Activated CD8-positive, alpha-beta T cell treated with anti-CD3 and anti-CD28 coated beads, Interleukin-2, amount 10 ng/mL, durations not matched to agents 7 days and 5 days (primary cell): ENCODE measurements at regions not wholly inside any gene's neighbourhood (a gene's known extent, or its start where the extent isn't known, plus 50 kb on each side); places are given as distances from the start of the nearest gene placed in this dataset.

ENCODE experiments used
- ATAC-seq: fragments of 150-1000 bp; cut with Tn5 transposase; one replicate; pipeline ENCODE4 v1.10.0; 2021; ENCODE audit warnings: moderate library complexity
- CTCF ChIA-PET: fragments of 350-600 bp; sonication (Branson Sonifier 250); formaldehyde crosslinking; loops from one replicate; lab custom pipeline; 2021; ENCODE audit warnings: antibody characterized with exemption; lab: Charles Lee
- POLR2A ChIA-PET: fragments of 350-600 bp; sonication (Branson Sonifier 250); formaldehyde crosslinking; loops from one replicate; lab custom pipeline; 2021; ENCODE audit warnings: antibody characterized with exemption; lab: Charles Lee
- DNase-seq: peaks from one replicate; pipeline ENCODE4 v3.0.0-alpha.2; 2020
- H3K27ac Mint-ChIP-seq: one replicate; pipeline ENCODE4 v1.8.0; 2021; ENCODE audit warnings: mild to moderate bottlenecking, mixed read lengths
- H3K27me3 Mint-ChIP-seq: one replicate; pipeline ENCODE4 v1.8.0; 2021; ENCODE audit warnings: low read depth, mixed read lengths
- H3K36me3 Mint-ChIP-seq: one replicate; pipeline ENCODE4 v1.8.0; 2021; ENCODE audit warnings: low read depth, mixed read lengths
- H3K4me1 Mint-ChIP-seq: one replicate; pipeline ENCODE4 v1.8.0; 2021; ENCODE audit warnings: low read depth, mixed read lengths
- H3K4me3 Mint-ChIP-seq: one replicate; pipeline ENCODE4 v1.8.0; 2021; ENCODE audit warnings: mild to moderate bottlenecking, mixed read lengths
- H3K9me3 Mint-ChIP-seq: one replicate; pipeline ENCODE4 v1.8.0; 2022; ENCODE audit warnings: mixed read lengths; ENCODE audit not compliant: insufficient read depth

GRCh38 chr10:106083572-106083971 is 1080.9 kb downstream of the SORCS1 start:
- Mint-ChIP-seq H3K27ac (no peak overlapping the region), H3K36me3 (no peaks in the 10 kb centered on the region), H3K4me3 (no peak overlapping the region), H3K27me3 (no peaks in the 10 kb centered on the region), H3K9me3 (no peaks in the 10 kb centered on the region), H3K4me1 (no peaks in the 10 kb centered on the region)
- DNase-seq = no peak
- ATAC-seq = no peak
- ChIA-PET POLR2A (no interaction called here), CTCF (no interaction called here)

DNA sequence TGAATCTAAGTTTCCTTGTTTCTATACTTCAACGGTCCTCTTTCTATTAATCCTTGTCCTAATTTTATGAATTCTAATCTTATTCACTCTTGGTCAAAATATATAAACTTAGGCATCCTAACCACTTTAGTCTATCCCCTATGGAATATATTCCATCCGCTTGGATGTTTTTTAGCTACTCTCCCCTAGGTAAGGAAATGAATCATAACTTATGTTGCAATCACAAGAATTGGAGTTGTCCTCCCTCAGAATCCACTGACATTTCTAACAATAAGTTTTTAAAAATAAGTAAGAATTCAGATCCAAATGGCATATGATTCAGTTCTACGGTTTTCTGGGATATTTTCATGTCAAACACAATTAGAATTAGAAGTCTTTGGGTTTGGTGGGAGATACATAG is 1081.6 kb downstream of the SORCS1 start:
- Mint-ChIP-seq H3K9me3 (peaks cover 7% of the 10 kb centered on the region), H3K4me3 (no peak overlapping the region), H3K27me3 (no peaks in the 10 kb centered on the region)

DNA sequence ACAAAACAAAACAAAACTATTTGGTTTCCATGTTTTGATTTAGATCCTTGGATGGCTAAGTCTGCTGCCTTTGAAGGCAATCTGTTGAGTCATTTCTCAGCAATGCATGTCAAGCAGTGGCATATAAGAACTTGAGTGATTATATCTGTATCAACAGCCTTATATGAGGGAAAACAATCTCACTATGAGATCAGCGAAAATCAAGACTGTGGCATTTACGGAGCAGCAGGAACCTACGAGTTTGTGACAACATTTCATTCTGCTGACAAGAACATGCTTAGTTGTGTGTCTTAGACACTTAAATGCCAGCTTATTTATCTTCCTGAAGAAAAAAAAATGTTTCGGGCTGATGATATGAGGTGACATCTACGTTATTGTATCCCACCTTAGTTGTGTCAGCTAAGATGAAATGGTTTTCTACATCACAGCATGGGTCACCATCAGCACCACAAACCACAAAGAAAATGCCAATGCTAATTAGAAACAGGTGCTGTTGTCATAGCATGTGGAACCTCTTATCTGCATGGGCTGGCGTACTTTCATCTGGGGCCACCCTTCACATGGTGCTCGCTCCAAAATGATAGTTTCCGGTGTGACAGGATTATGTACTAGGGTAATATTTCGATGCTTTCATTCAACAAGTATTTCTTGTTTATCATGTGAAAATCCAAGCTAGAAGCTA is 1085.5 kb downstream of the SORCS1 start:
- Mint-ChIP-seq H3K4me1 (no peaks in the 10 kb centered on the region), H3K27ac (no peak overlapping the region), H3K36me3 (no peaks in the 10 kb centered on the region), H3K9me3 (peaks cover 9% of the 10 kb centered on the region), H3K27me3 (no peaks in the 10 kb centered on the region), H3K4me3 (no peak overlapping the region)
- no peak for DNase-seq
- ChIA-PET CTCF (no interaction called here), POLR2A (no interaction called here)
- ATAC-seq = no peak

More for the DNA sequence above, 1081.6 kb downstream of the SORCS1 start:
- no peaks in the 10 kb centered on the region for H3K36me3 Mint-ChIP-seq
- DNase-seq (no peak), ATAC-seq (no peak)
- ChIA-PET POLR2A (no interaction called here), CTCF (no interaction called here)
- H3K4me1 Mint-ChIP-seq = no peaks in the 10 kb centered on the region
- H3K27ac Mint-ChIP-seq = no peak overlapping the region

GRCh38 chr10:106076496-106076895 is 1088.0 kb downstream of the SORCS1 start:
- DNase-seq = no peak
- Mint-ChIP-seq H3K36me3 (no peaks in the 10 kb centered on the region), H3K27ac (no peak overlapping the region), H3K4me1 (no peaks in the 10 kb centered on the region), H3K27me3 (no peaks in the 10 kb centered on the region), H3K4me3 (no peak overlapping the region), H3K9me3 (peaks cover 14% of the 10 kb centered on the region)
- ChIA-PET CTCF (no interaction called here), POLR2A (no interaction called here)
- no peak for ATAC-seq

DNA sequence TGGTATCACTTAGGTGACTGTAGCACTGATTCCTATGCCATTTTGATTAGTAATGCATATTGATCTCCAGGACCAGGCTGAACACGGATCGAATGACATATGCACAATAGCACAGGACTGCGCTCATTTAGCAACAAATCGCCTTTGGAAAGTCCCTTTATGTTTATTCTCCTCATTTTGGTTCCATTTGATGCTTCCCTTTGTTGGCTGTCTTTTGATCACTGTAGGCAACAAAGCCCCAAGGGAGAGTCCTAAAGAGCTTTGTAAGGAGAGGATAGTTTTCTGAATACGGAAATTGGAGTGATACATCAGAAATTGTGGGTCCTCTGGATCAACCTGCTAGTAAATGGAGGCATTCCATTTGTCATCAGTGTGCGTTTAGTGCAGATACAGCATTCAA is 1111.4 kb downstream of the SORCS1 start:
- no peaks in the 10 kb centered on the region for H3K9me3 Mint-ChIP-seq
- no peak overlapping the region for H3K4me3 Mint-ChIP-seq
- ATAC-seq (no peak), DNase-seq (no peak)
- no peaks in the 10 kb centered on the region for H3K36me3 Mint-ChIP-seq
- H3K27ac Mint-ChIP-seq = no peak overlapping the region
- no peaks in the 10 kb centered on the region for H3K27me3 Mint-ChIP-seq
- POLR2A ChIA-PET = no interaction called here
- H3K4me1 Mint-ChIP-seq = no peaks in the 10 kb centered on the region
- CTCF ChIA-PET = no interaction called here

DNA sequence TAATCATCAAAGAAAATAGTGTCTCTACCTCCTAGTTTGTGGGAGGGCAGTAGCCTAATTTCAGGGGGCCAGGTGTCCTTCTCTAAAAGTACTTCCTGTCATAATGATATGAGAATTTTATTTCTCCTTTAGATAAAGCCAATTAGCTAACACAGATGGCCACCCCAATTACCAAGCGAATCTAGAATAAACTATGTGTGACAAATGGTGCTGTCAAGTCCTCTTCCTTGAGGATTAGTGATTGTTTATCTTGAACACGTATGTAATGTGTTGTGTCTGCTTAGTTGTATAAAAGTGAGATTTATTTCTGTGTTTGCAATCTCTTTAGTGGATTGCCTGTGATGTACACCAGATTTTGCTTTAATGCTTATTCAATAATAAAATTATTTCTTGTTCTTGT is 1120.0 kb downstream of the SORCS1 start:
- POLR2A ChIA-PET = no interaction called here
- ATAC-seq (no peak), DNase-seq (no peak)
- Mint-ChIP-seq H3K4me3 (no peak overlapping the region), H3K36me3 (no peaks in the 10 kb centered on the region), H3K9me3 (peaks cover under 1% of the 10 kb centered on the region), H3K27ac (no peak overlapping the region), H3K27me3 (no peaks in the 10 kb centered on the region), H3K4me1 (no peaks in the 10 kb centered on the region)
- CTCF ChIA-PET = no interaction called here

- Mint-ChIP-seq H3K36me3 (no peaks in the 10 kb centered on the region), H3K27me3 (no peaks in the 10 kb centered on the region), H3K4me3 (no peak overlapping the region), H3K4me1 (no peaks in the 10 kb centered on the region), H3K27ac (no peak overlapping the region), H3K9me3 (peaks cover 5% of the 10 kb centered on the region)
- no peak for ATAC-seq
- CTCF ChIA-PET = no interaction called here
- POLR2A ChIA-PET = no interaction called here
- DNase-seq = no peak
Measured at GRCh38 chr10:106043863-106044262, 1120.6 kb downstream of the SORCS1 start.

GRCh38 chr10:106038246-106038645 is 1126.3 kb downstream of the SORCS1 start:
- ChIA-PET CTCF (no interaction called here), POLR2A (no interaction called here)
- Mint-ChIP-seq H3K4me1 (no peaks in the 10 kb centered on the region), H3K27ac (no peak overlapping the region), H3K36me3 (no peaks in the 10 kb centered on the region), H3K4me3 (no peak overlapping the region), H3K9me3 (peaks cover 9% of the 10 kb centered on the region), H3K27me3 (no peaks in the 10 kb centered on the region)
- DNase-seq (no peak), ATAC-seq (no peak)

DNA sequence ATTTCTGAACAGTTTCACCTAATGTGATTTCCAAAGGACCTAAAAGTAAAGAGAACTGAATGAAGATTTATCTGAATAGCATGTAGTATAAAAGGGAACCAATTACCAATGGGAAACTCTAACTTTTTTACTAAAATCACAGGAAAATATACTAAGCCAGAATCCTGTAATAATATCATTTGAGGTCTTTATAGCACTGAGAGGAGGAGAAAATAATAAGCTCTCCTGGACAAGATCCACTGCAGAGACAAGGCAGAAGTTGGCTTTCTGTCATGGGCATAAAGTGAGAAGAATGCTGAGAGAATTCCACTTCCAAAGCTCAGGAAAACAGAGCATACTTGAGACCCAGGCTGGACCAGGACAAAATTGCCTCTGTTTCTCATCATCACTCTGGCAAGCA is 1131.4 kb downstream of the SORCS1 start:
- H3K9me3 Mint-ChIP-seq = peaks cover 4% of the 10 kb centered on the region
- H3K27me3 Mint-ChIP-seq = no peaks in the 10 kb centered on the region
- DNase-seq (no peak), ATAC-seq (no peak)
- no peaks in the 10 kb centered on the region for H3K4me1 Mint-ChIP-seq
- no peak overlapping the region for H3K4me3 Mint-ChIP-seq
- ChIA-PET CTCF (no interaction called here), POLR2A (no interaction called here)
- no peaks in the 10 kb centered on the region for H3K36me3 Mint-ChIP-seq
- H3K27ac Mint-ChIP-seq = no peak overlapping the region

GRCh38 chr10:106032450-106033002 is 1132.0 kb downstream of the SORCS1 start:
- no peak overlapping the region for H3K4me3 Mint-ChIP-seq
- ATAC-seq (no peak), DNase-seq (no peak)
- POLR2A ChIA-PET = no interaction called here
- H3K27me3 Mint-ChIP-seq = no peaks in the 10 kb centered on the region
- no peak overlapping the region for H3K27ac Mint-ChIP-seq
- H3K4me1 Mint-ChIP-seq = no peaks in the 10 kb centered on the region
- H3K9me3 Mint-ChIP-seq = peaks cover 4% of the 10 kb centered on the region
- H3K36me3 Mint-ChIP-seq = no peaks in the 10 kb centered on the region
- CTCF ChIA-PET = no interaction called here

GRCh38 chr10:106027240-106027639 is 1137.3 kb downstream of the SORCS1 start:
- no peak for DNase-seq
- Mint-ChIP-seq H3K27me3 (no peaks in the 10 kb centered on the region), H3K27ac (no peak overlapping the region), H3K9me3 (no peaks in the 10 kb centered on the region), H3K4me1 (no peaks in the 10 kb centered on the region), H3K4me3 (no peak overlapping the region), H3K36me3 (no peaks in the 10 kb centered on the region)
- ChIA-PET POLR2A (no interaction called here), CTCF (no interaction called here)
- ATAC-seq = no peak

GRCh38 chr10:106025208-106025811 is 1139.2 kb downstream of the SORCS1 start:
- no peaks in the 10 kb centered on the region for H3K9me3 Mint-ChIP-seq
- no peak for DNase-seq
- ChIA-PET CTCF (no interaction called here), POLR2A (no interaction called here)
- H3K27ac Mint-ChIP-seq = no peak overlapping the region
- no peak for ATAC-seq
- no peak overlapping the region for H3K4me3 Mint-ChIP-seq
- H3K27me3 Mint-ChIP-seq = no peaks in the 10 kb centered on the region
- H3K36me3 Mint-ChIP-seq = no peaks in the 10 kb centered on the region
- H3K4me1 Mint-ChIP-seq = no peaks in the 10 kb centered on the region
